ENCODE measurements at regions not wholly inside any gene's neighbourhood (a gene's known extent, or its start where the extent isn't known, plus 50 kb on each side); places are given as distances from the start of the nearest gene placed in this dataset.

- TF ChIP-seq CBX5 (IDR thresholded peaks at IDR 0.05; ENCODE audit: low read depth) (no peak), POLR2A (IDR thresholded peaks at IDR 0.05; ENCODE audit: low read depth, low read length) (no peak), CEBPB (IDR thresholded peaks at IDR 0.05; ENCODE audit: borderline replicate concordance in 1 of 2, low read depth in 2 of 2, low read length in 2 of 2) (no peak), EZH2 (IDR thresholded peaks at IDR 0.05; ENCODE audit: borderline replicate concordance, control insufficient read depth, low read depth, low read length) (no peak), ZNF274 (IDR thresholded peaks at IDR 0.05; ENCODE audit: insufficient read depth, insufficient read length) (no peak), TAF1 (IDR thresholded peaks at IDR 0.05; ENCODE audit: borderline replicate concordance, low read depth, low read length) (no peak), ESRRA (IDR thresholded peaks at IDR 0.05; ENCODE audit: low read length) (no peak), EP300 (IDR thresholded peaks at IDR 0.05; ENCODE audit: borderline replicate concordance in 1 of 2, control insufficient read depth in 1 of 2, low read depth in 2 of 2, low read length in 2 of 2) (no peak), SMAD5 (IDR thresholded peaks at IDR 0.05; ENCODE audit: low read depth) (no peak), SP1 (IDR thresholded peaks at IDR 0.05; ENCODE audit: low read depth, low read length) (no peak), SMAD1 (IDR thresholded peaks at IDR 0.05; ENCODE audit: low read depth, partially characterized antibody) (no peak)
- TF ChIP-seq, protein P1, sequence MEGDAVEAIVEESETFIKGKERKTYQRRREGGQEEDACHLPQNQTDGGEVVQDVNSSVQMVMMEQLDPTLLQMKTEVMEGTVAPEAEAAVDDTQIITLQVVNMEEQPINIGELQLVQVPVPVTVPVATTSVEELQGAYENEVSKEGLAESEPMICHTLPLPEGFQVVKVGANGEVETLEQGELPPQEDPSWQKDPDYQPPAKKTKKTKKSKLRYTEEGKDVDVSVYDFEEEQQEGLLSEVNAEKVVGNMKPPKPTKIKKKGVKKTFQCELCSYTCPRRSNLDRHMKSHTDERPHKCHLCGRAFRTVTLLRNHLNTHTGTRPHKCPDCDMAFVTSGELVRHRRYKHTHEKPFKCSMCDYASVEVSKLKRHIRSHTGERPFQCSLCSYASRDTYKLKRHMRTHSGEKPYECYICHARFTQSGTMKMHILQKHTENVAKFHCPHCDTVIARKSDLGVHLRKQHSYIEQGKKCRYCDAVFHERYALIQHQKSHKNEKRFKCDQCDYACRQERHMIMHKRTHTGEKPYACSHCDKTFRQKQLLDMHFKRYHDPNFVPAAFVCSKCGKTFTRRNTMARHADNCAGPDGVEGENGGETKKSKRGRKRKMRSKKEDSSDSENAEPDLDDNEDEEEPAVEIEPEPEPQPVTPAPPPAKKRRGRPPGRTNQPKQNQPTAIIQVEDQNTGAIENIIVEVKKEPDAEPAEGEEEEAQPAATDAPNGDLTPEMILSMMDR (IDR thresholded peaks at IDR 0.05 in 2 of 3, conservative IDR thresholded peaks at IDR 0.05 in 1 of 3; ENCODE audit: control insufficient read depth in 2 of 3, extremely low read depth in 1 of 3, insufficient read depth in 1 of 3, low read depth in 3 of 3, low read length in 3 of 3) = no peak
- TF ChIP-seq, protein P2, sequence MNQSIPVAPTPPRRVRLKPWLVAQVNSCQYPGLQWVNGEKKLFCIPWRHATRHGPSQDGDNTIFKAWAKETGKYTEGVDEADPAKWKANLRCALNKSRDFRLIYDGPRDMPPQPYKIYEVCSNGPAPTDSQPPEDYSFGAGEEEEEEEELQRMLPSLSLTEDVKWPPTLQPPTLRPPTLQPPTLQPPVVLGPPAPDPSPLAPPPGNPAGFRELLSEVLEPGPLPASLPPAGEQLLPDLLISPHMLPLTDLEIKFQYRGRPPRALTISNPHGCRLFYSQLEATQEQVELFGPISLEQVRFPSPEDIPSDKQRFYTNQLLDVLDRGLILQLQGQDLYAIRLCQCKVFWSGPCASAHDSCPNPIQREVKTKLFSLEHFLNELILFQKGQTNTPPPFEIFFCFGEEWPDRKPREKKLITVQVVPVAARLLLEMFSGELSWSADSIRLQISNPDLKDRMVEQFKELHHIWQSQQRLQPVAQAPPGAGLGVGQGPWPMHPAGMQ (IDR thresholded peaks at IDR 0.05; ENCODE audit: borderline replicate concordance) = no peak
- TF ChIP-seq, protein P3, sequence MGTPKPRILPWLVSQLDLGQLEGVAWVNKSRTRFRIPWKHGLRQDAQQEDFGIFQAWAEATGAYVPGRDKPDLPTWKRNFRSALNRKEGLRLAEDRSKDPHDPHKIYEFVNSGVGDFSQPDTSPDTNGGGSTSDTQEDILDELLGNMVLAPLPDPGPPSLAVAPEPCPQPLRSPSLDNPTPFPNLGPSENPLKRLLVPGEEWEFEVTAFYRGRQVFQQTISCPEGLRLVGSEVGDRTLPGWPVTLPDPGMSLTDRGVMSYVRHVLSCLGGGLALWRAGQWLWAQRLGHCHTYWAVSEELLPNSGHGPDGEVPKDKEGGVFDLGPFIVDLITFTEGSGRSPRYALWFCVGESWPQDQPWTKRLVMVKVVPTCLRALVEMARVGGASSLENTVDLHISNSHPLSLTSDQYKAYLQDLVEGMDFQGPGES (IDR thresholded peaks at IDR 0.05) = no peak
These were observed 160.7 kb upstream of the ZNF608 start for GRCh38 chr5:124907098-124907644.

All from GM12878 (cell line).